ENCODE measurements at regions not wholly inside any gene's neighbourhood (a gene's known extent, or its start where the extent isn't known, plus 50 kb on each side); places are given as distances from the start of the nearest gene placed in this dataset.

DNA sequence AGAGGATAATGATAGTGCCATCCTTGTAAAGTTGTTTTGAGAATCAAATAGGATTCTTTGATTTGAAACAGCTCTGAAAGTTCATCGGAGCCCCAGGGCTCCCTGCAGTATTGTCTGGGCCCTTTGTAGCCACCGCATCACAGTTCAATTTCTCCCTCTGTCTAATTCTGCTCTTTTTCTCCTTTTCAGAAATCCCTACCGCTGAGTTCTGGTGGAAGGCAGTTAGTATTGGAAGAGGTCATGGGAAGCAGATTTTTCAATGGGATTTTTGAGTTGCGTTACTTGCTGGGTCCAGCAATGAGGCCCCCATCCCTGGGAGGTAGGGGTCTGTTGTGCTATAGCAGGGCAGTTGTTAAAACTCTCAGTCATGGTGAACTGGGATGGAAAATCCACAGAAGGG lies 101.0 kb upstream of the DISP3 start:
- TF ChIP-seq, protein P1, sequence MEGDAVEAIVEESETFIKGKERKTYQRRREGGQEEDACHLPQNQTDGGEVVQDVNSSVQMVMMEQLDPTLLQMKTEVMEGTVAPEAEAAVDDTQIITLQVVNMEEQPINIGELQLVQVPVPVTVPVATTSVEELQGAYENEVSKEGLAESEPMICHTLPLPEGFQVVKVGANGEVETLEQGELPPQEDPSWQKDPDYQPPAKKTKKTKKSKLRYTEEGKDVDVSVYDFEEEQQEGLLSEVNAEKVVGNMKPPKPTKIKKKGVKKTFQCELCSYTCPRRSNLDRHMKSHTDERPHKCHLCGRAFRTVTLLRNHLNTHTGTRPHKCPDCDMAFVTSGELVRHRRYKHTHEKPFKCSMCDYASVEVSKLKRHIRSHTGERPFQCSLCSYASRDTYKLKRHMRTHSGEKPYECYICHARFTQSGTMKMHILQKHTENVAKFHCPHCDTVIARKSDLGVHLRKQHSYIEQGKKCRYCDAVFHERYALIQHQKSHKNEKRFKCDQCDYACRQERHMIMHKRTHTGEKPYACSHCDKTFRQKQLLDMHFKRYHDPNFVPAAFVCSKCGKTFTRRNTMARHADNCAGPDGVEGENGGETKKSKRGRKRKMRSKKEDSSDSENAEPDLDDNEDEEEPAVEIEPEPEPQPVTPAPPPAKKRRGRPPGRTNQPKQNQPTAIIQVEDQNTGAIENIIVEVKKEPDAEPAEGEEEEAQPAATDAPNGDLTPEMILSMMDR (IDR thresholded peaks at IDR 0.05; ENCODE audit: poor library complexity, severe bottlenecking) = no peak
- ATAC-seq (ENCODE audit: low read depth) (no peak), DNase-seq (ENCODE audit: low spot score) (no peak)
- Histone ChIP-seq H3K27ac (ENCODE audit: poor library complexity, severe bottlenecking) (no peak overlapping the region), H3K4me1 (ENCODE audit: insufficient read depth, poor library complexity, severe bottlenecking) (no peaks in the 10 kb centered on the region), H3K27me3 (ENCODE audit: insufficient read depth, poor library complexity, severe bottlenecking) (no peaks in the 10 kb centered on the region), H3K36me3 (ENCODE audit: low read depth) (no peaks in the 10 kb centered on the region), H3K4me3 (ENCODE audit: severe bottlenecking) (no peak overlapping the region), H3K9me3 (ENCODE audit: severe bottlenecking) (no peaks in the 10 kb centered on the region)

DNA sequence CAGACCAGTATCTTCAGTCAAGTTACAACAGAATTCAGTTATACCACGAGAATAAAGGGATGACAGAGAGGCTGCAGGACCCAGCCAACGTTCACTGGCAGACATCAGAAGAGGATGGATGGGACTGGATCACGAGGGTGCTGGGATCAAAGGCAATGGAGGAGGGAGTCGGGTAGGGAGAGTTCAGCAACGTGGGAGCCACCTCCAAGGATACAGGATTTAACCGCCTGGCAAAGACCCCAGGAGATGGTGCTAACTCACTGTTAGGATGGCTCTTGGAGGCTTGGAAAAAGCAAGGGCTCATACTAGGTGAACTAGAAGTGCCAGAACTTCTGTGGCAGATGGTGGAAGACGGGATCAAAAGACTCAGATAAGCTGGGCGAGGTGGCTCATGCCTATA lies 99.1 kb upstream of the DISP3 start:
- TF ChIP-seq, protein P1 (IDR thresholded peaks at IDR 0.05; ENCODE audit: poor library complexity, severe bottlenecking) = no peak
- no peak for ATAC-seq (ENCODE audit: low read depth)
- H3K27ac ChIP-seq (ENCODE audit: poor library complexity, severe bottlenecking) = no peak overlapping the region
- no peak for DNase-seq (ENCODE audit: low spot score)
- no peaks in the 10 kb centered on the region for H3K9me3 ChIP-seq (ENCODE audit: severe bottlenecking)
- H3K27me3 ChIP-seq (ENCODE audit: insufficient read depth, poor library complexity, severe bottlenecking) = no peaks in the 10 kb centered on the region
- H3K4me3 ChIP-seq (ENCODE audit: severe bottlenecking) = no peak overlapping the region
- H3K36me3 ChIP-seq (ENCODE audit: low read depth) = no peaks in the 10 kb centered on the region
- H3K4me1 ChIP-seq (ENCODE audit: insufficient read depth, poor library complexity, severe bottlenecking) = peaks cover 9% of the 10 kb centered on the region

DNA sequence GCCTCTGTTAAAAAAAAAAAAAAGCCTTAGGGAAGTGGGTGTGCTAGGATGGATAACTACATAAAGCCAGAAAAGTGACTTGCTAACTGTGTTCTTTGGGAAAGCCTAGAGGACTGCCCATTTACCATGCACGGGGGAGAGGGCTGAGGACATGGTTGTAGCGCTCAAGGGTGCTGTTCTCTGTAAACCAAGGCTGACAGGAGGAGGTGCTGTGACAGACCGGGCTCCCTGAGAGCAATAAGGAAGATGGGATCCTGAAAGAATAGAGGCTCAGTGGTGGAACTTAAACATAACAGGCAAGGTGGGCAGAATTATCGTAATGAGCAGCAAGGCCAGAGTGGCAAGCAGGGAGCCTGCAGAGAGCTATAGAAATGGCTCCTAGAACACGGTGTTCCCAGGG lies 98.5 kb upstream of the DISP3 start:
- no peak for DNase-seq (ENCODE audit: low spot score)
- Histone ChIP-seq H3K4me3 (ENCODE audit: severe bottlenecking) (no peak overlapping the region), H3K9me3 (ENCODE audit: severe bottlenecking) (no peaks in the 10 kb centered on the region), H3K36me3 (ENCODE audit: low read depth) (no peaks in the 10 kb centered on the region), H3K4me1 (ENCODE audit: insufficient read depth, poor library complexity, severe bottlenecking) (peaks cover 9% of the 10 kb centered on the region), H3K27ac (ENCODE audit: poor library complexity, severe bottlenecking) (no peak overlapping the region), H3K27me3 (ENCODE audit: insufficient read depth, poor library complexity, severe bottlenecking) (no peaks in the 10 kb centered on the region)
- no peak for ATAC-seq (ENCODE audit: low read depth)
- TF ChIP-seq, protein P1 (IDR thresholded peaks at IDR 0.05; ENCODE audit: poor library complexity, severe bottlenecking) = no peak

DNA sequence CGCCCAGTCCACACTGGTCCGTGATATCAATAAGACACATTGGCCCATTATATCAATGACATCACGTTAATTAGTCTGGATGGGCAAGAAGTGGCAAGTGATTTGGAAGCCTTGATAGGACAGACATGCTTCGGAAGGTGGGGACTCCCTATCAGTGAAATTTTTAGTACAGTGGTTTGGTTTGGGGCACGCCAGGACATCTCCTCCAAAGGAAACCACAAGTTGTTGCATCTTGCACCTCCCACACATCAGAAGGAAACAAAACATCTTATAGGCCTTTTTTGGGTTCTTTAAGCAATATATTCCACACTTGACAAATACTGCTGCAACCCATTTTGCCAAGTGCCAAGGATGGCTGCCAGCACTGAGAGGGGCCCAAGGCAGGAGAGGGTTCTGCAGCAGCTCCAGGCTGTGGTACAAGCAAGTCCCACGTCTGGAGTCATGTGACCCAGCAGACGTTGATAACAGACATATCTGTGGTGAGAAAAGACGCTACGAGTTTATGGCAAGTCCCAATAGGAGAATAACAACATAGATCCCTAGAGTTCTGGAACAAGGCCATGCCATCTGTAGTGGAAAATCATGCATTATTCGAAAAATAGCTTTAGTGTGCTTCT lies 95.3 kb upstream of the DISP3 start:
- no peak overlapping the region for H3K4me3 ChIP-seq (ENCODE audit: severe bottlenecking)
- DNase-seq (ENCODE audit: low spot score) (no peak), ATAC-seq (ENCODE audit: low read depth) (no peak)
- H3K36me3 ChIP-seq (ENCODE audit: low read depth) = no peaks in the 10 kb centered on the region
- peaks cover 9% of the 10 kb centered on the region for H3K4me1 ChIP-seq (ENCODE audit: insufficient read depth, poor library complexity, severe bottlenecking)
- TF ChIP-seq, protein P1 (IDR thresholded peaks at IDR 0.05; ENCODE audit: poor library complexity, severe bottlenecking) = no peak
- no peaks in the 10 kb centered on the region for H3K27me3 ChIP-seq (ENCODE audit: insufficient read depth, poor library complexity, severe bottlenecking)
- no peaks in the 10 kb centered on the region for H3K9me3 ChIP-seq (ENCODE audit: severe bottlenecking)
- H3K27ac ChIP-seq (ENCODE audit: poor library complexity, severe bottlenecking) = no peak overlapping the region

DNA sequence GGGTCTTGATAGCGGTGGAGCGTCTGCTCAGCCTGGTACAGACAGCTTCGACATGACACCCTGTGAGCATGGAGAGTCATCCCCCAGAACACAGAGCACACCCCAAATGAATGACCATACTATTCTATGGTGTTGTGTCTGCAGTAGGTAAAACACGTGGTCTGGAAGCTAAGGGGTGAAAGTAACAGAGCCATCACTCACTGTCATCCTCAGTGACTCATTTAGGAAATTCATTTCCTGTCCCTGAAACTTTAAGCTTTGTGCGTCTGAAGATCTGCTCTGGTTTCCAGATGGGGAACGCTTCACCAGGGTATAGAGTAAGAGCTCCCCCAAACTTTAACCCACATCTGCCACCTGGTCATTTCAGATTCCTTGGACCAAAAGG lies 94.8 kb upstream of the DISP3 start:
- no peak overlapping the region for H3K4me3 ChIP-seq (ENCODE audit: severe bottlenecking)
- no peaks in the 10 kb centered on the region for H3K27me3 ChIP-seq (ENCODE audit: insufficient read depth, poor library complexity, severe bottlenecking)
- TF ChIP-seq, protein P1 (IDR thresholded peaks at IDR 0.05; ENCODE audit: poor library complexity, severe bottlenecking) = no peak
- no peaks in the 10 kb centered on the region for H3K36me3 ChIP-seq (ENCODE audit: low read depth)
- DNase-seq (ENCODE audit: low spot score) (no peak), ATAC-seq (ENCODE audit: low read depth) (peak; percentile 71)
- H3K9me3 ChIP-seq (ENCODE audit: severe bottlenecking) = no peaks in the 10 kb centered on the region
- peaks cover 9% of the 10 kb centered on the region for H3K4me1 ChIP-seq (ENCODE audit: insufficient read depth, poor library complexity, severe bottlenecking)
- H3K27ac ChIP-seq (ENCODE audit: poor library complexity, severe bottlenecking) = no peak overlapping the region

All from RWPE2 (cell line).